Neural progenitor cell (in vitro differentiated cells): ENCODE measurements at regions not wholly inside any gene's neighbourhood (a gene's known extent, or its start where the extent isn't known, plus 50 kb on each side); places are given as distances from the start of the nearest gene placed in this dataset.

Experiments used
- EZH2 ChIP-seq: fragments of 200-600 bp; sonication (generic); IDR thresholded peaks from 2 replicates; pipeline ENCODE4 v1.6.1; 2017; ENCODE audit warnings: antibody characterized with exemption, mild to moderate bottlenecking, moderate library complexity
- EZH2phosphoT487 ChIP-seq: fragments of 200-600 bp; sonication (generic); IDR thresholded peaks from 2 replicates; pipeline ENCODE4 v1.6.1; 2017; ENCODE audit warnings: antibody characterized with exemption
- TF ChIP-seq, protein P1 (sequence below): fragments of 200-600 bp; sonication (generic); IDR thresholded peaks from 2 replicates; pipeline ENCODE4 v1.5.1; 2017; ENCODE audit warnings: antibody characterized with exemption, mild to moderate bottlenecking

- TF ChIP-seq, protein P1, sequence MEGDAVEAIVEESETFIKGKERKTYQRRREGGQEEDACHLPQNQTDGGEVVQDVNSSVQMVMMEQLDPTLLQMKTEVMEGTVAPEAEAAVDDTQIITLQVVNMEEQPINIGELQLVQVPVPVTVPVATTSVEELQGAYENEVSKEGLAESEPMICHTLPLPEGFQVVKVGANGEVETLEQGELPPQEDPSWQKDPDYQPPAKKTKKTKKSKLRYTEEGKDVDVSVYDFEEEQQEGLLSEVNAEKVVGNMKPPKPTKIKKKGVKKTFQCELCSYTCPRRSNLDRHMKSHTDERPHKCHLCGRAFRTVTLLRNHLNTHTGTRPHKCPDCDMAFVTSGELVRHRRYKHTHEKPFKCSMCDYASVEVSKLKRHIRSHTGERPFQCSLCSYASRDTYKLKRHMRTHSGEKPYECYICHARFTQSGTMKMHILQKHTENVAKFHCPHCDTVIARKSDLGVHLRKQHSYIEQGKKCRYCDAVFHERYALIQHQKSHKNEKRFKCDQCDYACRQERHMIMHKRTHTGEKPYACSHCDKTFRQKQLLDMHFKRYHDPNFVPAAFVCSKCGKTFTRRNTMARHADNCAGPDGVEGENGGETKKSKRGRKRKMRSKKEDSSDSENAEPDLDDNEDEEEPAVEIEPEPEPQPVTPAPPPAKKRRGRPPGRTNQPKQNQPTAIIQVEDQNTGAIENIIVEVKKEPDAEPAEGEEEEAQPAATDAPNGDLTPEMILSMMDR = no peak
- TF ChIP-seq EZH2 (no peak), EZH2phosphoT487 (no peak)
Measured at GRCh38 chr3:23079976-23080375, 123.2 kb upstream of the UBE2E2 start.
